K562 (cell line): ENCODE measurements at regions not wholly inside any gene's neighbourhood (a gene's known extent, or its start where the extent isn't known, plus 50 kb on each side); places are given as distances from the start of the nearest gene placed in this dataset.

ENCODE experiments used
- ATAC-seq: fragments of 200-7000 bp; cut with Tn5 transposase; 3 replicates; pipeline ENCODE4 v1.9.1; 2020; ENCODE audit warnings: moderate library complexity
- BruUV-seq: library from RNA; stranded (reverse); fragments of 400-500 nt; replicated peaks from 2 replicates; lab custom pipeline; 2021; lab: Mats Ljungman, UMichigan
- CTCF ChIA-PET: fragments of 300-600 bp; formaldehyde crosslinking; extraction: SDS; loops from one replicate; lab custom pipeline; 2021; ENCODE audit warnings: low intra/inter-chr PET ratio; lab: Yijun Ruan, JAX
- POLR2A ChIA-PET: fragments of 300-600, 350-650 bp; sonication (Branson Sonifier 250); formaldehyde crosslinking; extraction: SDS; loops from one replicate; lab custom pipeline; 2021; ENCODE audit warnings: antibody characterized with exemption, inconsistent platforms; lab: Yijun Ruan, JAX
- DNase-seq, 4 experiments: peaks; one replicate each; pipeline versions ENCODE4 v3.0.0 to v3.0.0-alpha.2; 2011 to 2018; ENCODE audit warnings: low spot score in 3 of 4, mixed read lengths in 3 of 4; ENCODE audit errors: extremely low read depth in 1 of 4
- FAIRE-seq: peaks from 2 replicates; lab custom pipeline; 2011; peaks lifted over from hg19 to GRCh38; lab: Jason Lieb, UNC
- H2AFZ ChIP-seq: 2 replicates; pipeline ENCODE4 v1.6.0; 2011; ENCODE audit warnings: low read depth, low read length, control low read depth, inconsistent platforms
- H3K27ac ChIP-seq: fragments of 200-600 bp; 3 replicates; pipeline ENCODE4 v1.8.0; 2011; ENCODE audit warnings: low read depth, mild to moderate bottlenecking, control low read depth, inconsistent platforms, low read length, moderate library complexity, mixed read lengths; ENCODE audit errors: extremely low read depth
- H3K27me3 ChIP-seq, 2 experiments: fragments of 300-600 bp in 1 of 2; 2 replicates in 1 of 2; 3 replicates in 1 of 2; pipeline versions ENCODE4 v1.6.0 to v1.8.0; 2011; ENCODE audit warnings: inconsistent platforms in 2 of 2, low read length in 2 of 2, mild to moderate bottlenecking in 1 of 2, mixed read lengths in 1 of 2, moderate library complexity in 1 of 2; ENCODE audit not compliant: control insufficient read depth in 2 of 2, insufficient read depth in 2 of 2
- H3K36me3 ChIP-seq: fragments of 300-600 bp; 3 replicates; pipeline ENCODE4 v1.8.0; 2011; ENCODE audit warnings: mild to moderate bottlenecking, low read length, inconsistent platforms; ENCODE audit not compliant: control insufficient read depth, insufficient read depth
- H3K4me1 ChIP-seq, 2 experiments: fragments of 200-600 bp in 1 of 2; replicated peaks in 1 of 2; 2 replicates in 1 of 2; 3 replicates in 1 of 2; pipeline versions ENCODE4 v1.5.1 to v1.8.0; 2011; ENCODE audit warnings: inconsistent platforms in 2 of 2, low read length in 2 of 2, mild to moderate bottlenecking in 1 of 2, mixed read lengths in 1 of 2, moderate library complexity in 1 of 2; ENCODE audit not compliant: control insufficient read depth in 2 of 2, insufficient read depth in 2 of 2
- H3K4me2 ChIP-seq: 2 replicates; pipeline ENCODE4 v1.6.1; 2011; ENCODE audit warnings: low read length, control low read depth, inconsistent platforms, mixed read lengths; ENCODE audit not compliant: insufficient read depth
- H3K4me3 ChIP-seq: fragments of 200-600 bp; sonication (generic), shearing (Covaris generic); 2 replicates; pipeline ENCODE4 v1.5.1; 2016; ENCODE audit warnings: control low read depth, inconsistent platforms
- H3K79me2 ChIP-seq: fragments of 200-600 bp; 3 replicates; pipeline ENCODE4 v1.8.0; 2011; ENCODE audit warnings: low read length, inconsistent platforms; ENCODE audit not compliant: control insufficient read depth, insufficient read depth
- H3K9ac ChIP-seq, 2 experiments: 2 replicates each; pipeline versions ENCODE4 v1.6.0 to v1.6.1; 2011; ENCODE audit warnings: low read depth in 2 of 2, low read length in 2 of 2, control low read depth in 1 of 2, inconsistent platforms in 1 of 2, mild to moderate bottlenecking in 1 of 2, mixed read lengths in 1 of 2; ENCODE audit not compliant: insufficient read depth in 1 of 2
- H3K9me1 ChIP-seq: one replicate; pipeline ENCODE4 v1.6.0; 2011; ENCODE audit warnings: inconsistent platforms, mild to moderate bottlenecking, low read length, moderate library complexity; ENCODE audit not compliant: control insufficient read depth, insufficient read depth
- H3K9me3 ChIP-seq: replicated peaks from 2 replicates; pipeline ENCODE4 v1.5.1; 2011; ENCODE audit warnings: low read depth, low read length, inconsistent platforms; ENCODE audit not compliant: control insufficient read depth, insufficient read depth
- H4K20me1 ChIP-seq: replicated peaks from 2 replicates; pipeline ENCODE4 v1.6.1; 2011; ENCODE audit warnings: low read length, inconsistent platforms, mixed read lengths; ENCODE audit not compliant: control insufficient read depth, insufficient read depth
- NR1H2 ChIP-seq: sonication (generic); formaldehyde crosslinking; IDR thresholded peaks from 2 replicates; pipeline ENCODE4 v1.4.0; 2020; ENCODE audit warnings: mild to moderate bottlenecking, missing genetic modification reagents
- PCBP1 ChIP-seq: fragments of 200-400 bp; formaldehyde crosslinking; IDR thresholded peaks from 2 replicates; pipeline ENCODE4 v1.6.1; 2018; ENCODE audit warnings: mild to moderate bottlenecking, low read depth, low read length; ENCODE audit not compliant: poor library complexity, severe bottlenecking
- POLR2AphosphoS5 ChIP-seq: IDR thresholded peaks from 2 replicates; pipeline ENCODE4 v1.6.1; 2011; ENCODE audit warnings: mild to moderate bottlenecking, low read depth, low read length, moderate library complexity; ENCODE audit not compliant: control insufficient read depth, insufficient read depth
- PTRF ChIP-seq: fragments of 450-650 bp; IDR thresholded peaks from 2 replicates; pipeline ENCODE4 v1.6.1; 2016; ENCODE audit warnings: mild to moderate bottlenecking, missing genetic modification characterization, missing compliant biosample characterization
- RBFOX2 ChIP-seq: fragments of 200-400 bp; formaldehyde crosslinking; IDR thresholded peaks from 2 replicates; pipeline ENCODE4 v1.6.1; 2017; ENCODE audit warnings: low read depth, mild to moderate bottlenecking, low read length, moderate library complexity
- TARDBP ChIP-seq: fragments of 450-650 bp; IDR thresholded peaks from 2 replicates; pipeline ENCODE4 v1.6.1; 2016
- TCF3 ChIP-seq: sonication (generic); formaldehyde crosslinking; IDR thresholded peaks from 2 replicates; pipeline ENCODE4 v1.4.0; 2020; ENCODE audit warnings: mild to moderate bottlenecking, missing genetic modification reagents
- ZNF146 ChIP-seq: IDR thresholded peaks from one replicate; pipeline ENCODE4 v1.6.1; 2018; ENCODE audit warnings: missing compliant biosample characterization; ENCODE audit not compliant: unreplicated experiment
- ZNF780A ChIP-seq: fragments of 250-450 bp; sonication (Bioruptor Pico); IDR thresholded peaks from 2 replicates; pipeline ENCODE4 v1.5.0; 2021; ENCODE audit warnings: mild to moderate bottlenecking
- WGBS: fragments of 100-300 bp; shearing (Covaris generic); methylation state at CpG from one replicate; pipeline ENCODE4 v1.1.6; 2016; ENCODE audit warnings: low coverage, mixed read lengths; ENCODE audit not compliant: insufficient coverage; ENCODE audit errors: missing lambda C conversion rate; 5-methylcytosine and 5-hydroxymethylcytosine counted together
- in situ Hi-C: fragments of 300-500 bp; cut with MboI; formaldehyde crosslinking; loops from 4 replicates; pipeline ENCODE4 v1.15.0; 2018; ENCODE audit warnings: inconsistent platforms, mixed read lengths
- intact Hi-C: fragments of 100-400 bp; cut with micrococcal nuclease; formaldehyde crosslinking; loops from 2 replicates; pipeline ENCODE4 v1.14.2; 2022

GRCh38 chr1:229907884-229908638 is 159.0 kb upstream of the GALNT2 start:
- H3K4me2 ChIP-seq = no peak overlapping the region
- H3K9me1 ChIP-seq = no peaks in the 10 kb centered on the region
- H3K27ac ChIP-seq = no peak overlapping the region
- no peak for TF ChIP-seq ZNF780A
- no peak for TF ChIP-seq TARDBP
- no peak for TF ChIP-seq POLR2AphosphoS5
- TF ChIP-seq PCBP1 = no peak
- no peak for TF ChIP-seq ZNF146
- TF ChIP-seq NR1H2 = no peak
- no peak for TF ChIP-seq PTRF (tag)
- TF ChIP-seq RBFOX2 = no peak
- no peak for TF ChIP-seq TCF3 (CRISPR knock-in tag)
- TF ChIP-seq, all 486 proteins: peak for 0
- WGBS = 2% methylated on average over 7 of the region's 7 CpGs
- H3K9me3 ChIP-seq = no peaks in the 10 kb centered on the region
- no peak overlapping the region for H3K9ac ChIP-seq
- POLR2A ChIA-PET = interaction anchor here (0.6 kb wide), 1 partner anchor 202 kb away, joined by 3 read pairs; no protein-coding TSS in a partner anchor
- no peak overlapping the region for H3K4me3 ChIP-seq
- H3K27me3 ChIP-seq = peaks cover 0 to 10% of the 10 kb centered on the region in 2 experiments; a peak in 2 of 5 replicates
- no peak overlapping the region for H2AFZ ChIP-seq
- no peaks in the 10 kb centered on the region for H3K79me2 ChIP-seq
- no peaks in the 10 kb centered on the region for H4K20me1 ChIP-seq
- intact Hi-C loops (no loop called here), in situ Hi-C loops (no loop called here)
- no peaks in the 10 kb centered on the region for H3K36me3 ChIP-seq
- no TSS peak for BruUV-seq
- DNase-seq (no peak), FAIRE-seq (no peak), ATAC-seq (no peak)
- H3K4me1 ChIP-seq = no peaks in the 10 kb centered on the region
- CTCF ChIA-PET = no interaction called here
